Cardiac fibroblast (primary cell): ENCODE measurements at regions not wholly inside any gene's neighbourhood (a gene's known extent, or its start where the extent isn't known, plus 50 kb on each side); places are given as distances from the start of the nearest gene placed in this dataset.

Experiments
- DNase-seq, 2 donors: peaks; one replicate each; pipeline versions ENCODE4 v3.0.0 to v3.0.0-alpha.2; 2010; ENCODE audit warnings: low read depth in 2 of 2
- H3K4me3 ChIP-seq, 2 donors: replicated peaks in 1 of 2; 1 replicate in 1 of 2; 2 replicates in 1 of 2; pipeline ENCODE4 v1.5.1; 2011; ENCODE audit warnings: low read depth in 2 of 2, low read length in 2 of 2, mild to moderate bottlenecking in 2 of 2, moderate library complexity in 1 of 2
- CTCF ChIP-seq: IDR thresholded peaks from one replicate; pipeline ENCODE4 v1.5.1; 2011; ENCODE audit warnings: low read depth, mild to moderate bottlenecking, low read length, inconsistent platforms

GRCh38 chr13:77398825-77399620 is 72.1 kb upstream of the MYCBP2 start:
- DNase-seq = no peak
- H3K4me3 ChIP-seq = no peak overlapping the region
- TF ChIP-seq CTCF = no peak

GRCh38 chr13:77397636-77398035 is 70.7 kb upstream of the MYCBP2 start:
- TF ChIP-seq CTCF = no peak
- no peak overlapping the region for H3K4me3 ChIP-seq
- peak; percentile 7 to 43 for DNase-seq

DNA sequence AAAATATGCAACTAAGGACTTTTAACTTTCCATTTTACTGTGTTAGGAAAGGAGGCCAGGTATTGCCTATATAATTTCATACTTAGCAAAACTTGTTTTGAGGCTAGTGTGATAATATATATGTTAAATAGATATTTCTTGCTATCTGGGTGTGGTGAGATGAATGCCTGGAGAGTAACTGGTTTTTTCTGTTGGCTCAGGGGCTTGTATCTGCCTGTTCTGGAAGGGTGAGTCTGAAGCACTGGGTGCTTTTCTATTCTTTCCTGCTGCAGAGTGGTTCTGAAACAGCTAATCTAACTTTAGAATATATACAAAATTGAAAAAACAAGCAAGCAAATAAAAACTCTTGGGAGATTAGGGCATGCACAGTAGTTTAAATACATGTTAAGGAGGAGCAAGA is 64.6 kb upstream of the MYCBP2 start:
- no peak for DNase-seq
- TF ChIP-seq CTCF = no peak
- no peak overlapping the region for H3K4me3 ChIP-seq

DNA sequence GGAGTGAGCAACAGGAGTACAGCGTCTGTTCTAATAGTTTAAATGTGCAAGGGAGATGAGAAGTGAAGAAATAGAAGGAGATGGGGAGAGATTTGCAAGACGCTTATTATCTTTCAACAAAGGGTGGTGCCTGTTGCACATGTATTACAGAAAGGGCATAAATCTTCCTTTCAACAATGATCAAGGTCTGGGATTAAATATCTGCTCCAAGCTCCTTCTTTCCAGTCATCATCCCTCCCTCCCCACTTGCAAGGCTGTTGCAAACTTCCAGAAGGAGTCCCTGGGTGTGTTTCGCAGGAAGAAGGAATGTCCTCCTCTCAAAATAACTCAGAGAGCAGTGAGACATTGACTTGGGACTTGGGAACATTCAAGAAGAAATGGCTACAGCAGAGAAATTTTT is 63.5 kb upstream of the MYCBP2 start:
- H3K4me3 ChIP-seq = no peak overlapping the region
- TF ChIP-seq CTCF = no peak
- DNase-seq = no peak

DNA sequence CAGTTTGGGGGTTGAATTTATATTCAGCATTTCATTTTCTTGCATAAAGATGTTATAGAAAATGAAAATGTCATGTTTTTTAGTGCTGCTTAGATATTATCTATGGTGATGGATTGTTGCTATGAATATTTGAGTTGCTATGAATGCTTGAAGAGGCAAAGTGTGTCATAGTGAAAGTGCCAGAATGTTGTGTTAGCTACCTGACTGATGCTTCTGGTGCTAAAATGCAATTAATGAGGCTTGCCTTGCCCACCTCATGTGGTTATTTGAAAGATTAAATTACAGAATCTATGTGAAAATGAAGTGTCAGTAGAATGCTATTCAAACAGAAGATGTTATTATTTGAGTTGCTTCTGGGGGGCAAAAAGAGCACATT is 62.7 kb upstream of the MYCBP2 start:
- no peak for TF ChIP-seq CTCF
- H3K4me3 ChIP-seq = no peak overlapping the region
- DNase-seq = no peak

GRCh38 chr13:77388944-77389624 is 62.2 kb upstream of the MYCBP2 start:
- TF ChIP-seq CTCF = no peak
- no peak for DNase-seq
- no peak overlapping the region for H3K4me3 ChIP-seq
